ENCODE measurements at regions not wholly inside any gene's neighbourhood (a gene's known extent, or its start where the extent isn't known, plus 50 kb on each side); places are given as distances from the start of the nearest gene placed in this dataset.
"Not testable (repeated sequence)": the region's sequence is repeated elsewhere in the genome, so short reads cannot be mapped to it uniquely, and the experiment has no call there.

DNA sequence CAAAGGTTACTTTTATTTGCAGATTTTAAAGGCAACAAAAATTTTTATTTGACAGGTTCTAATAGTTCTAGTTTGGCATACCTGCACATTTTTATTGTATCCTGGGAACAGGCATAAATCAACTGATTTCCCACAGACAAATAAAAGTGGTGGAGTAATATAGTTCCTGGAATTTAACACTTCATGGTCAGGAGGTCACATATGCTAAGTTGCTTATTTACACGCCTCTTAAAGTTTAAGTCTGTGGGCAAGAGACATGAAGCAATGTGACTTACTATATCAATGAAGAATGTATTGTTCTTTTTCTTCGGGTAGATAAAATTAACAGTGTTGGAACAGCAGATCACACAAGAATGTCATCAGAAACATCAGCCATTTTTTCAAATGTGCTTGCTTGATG is 135.2 kb downstream of the SPDYE17 start:
- peaks cover 8 to 17% of the 10 kb centered on the region in 2 donors for H3K27me3 Mint-ChIP-seq
- H3K36me3 Mint-ChIP-seq; H3K27ac Mint-ChIP-seq; DNase-seq; H3K4me1 Mint-ChIP-seq; H3K9me3 Mint-ChIP-seq; H3K4me3 Mint-ChIP-seq; ATAC-seq (replicated peaks): not testable (repeated sequence)

DNA sequence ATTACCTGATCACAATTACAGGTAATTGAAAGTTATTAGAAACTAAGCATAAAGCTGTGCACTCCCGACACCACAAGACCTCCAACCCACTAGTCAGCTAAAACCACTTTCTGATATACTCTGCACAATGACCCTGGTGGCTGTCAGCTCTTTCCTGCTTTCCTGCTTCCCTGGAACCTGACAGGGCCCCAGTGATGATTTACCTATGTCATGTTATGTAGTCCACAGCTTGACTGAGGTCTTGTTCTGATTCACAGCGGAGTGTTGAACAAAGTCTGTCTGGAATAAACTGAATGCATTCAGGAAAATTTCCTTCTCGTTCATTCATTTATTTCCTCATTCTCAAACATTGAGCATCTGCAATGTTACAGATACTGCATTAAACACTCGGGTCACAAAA is 136.5 kb downstream of the SPDYE17 start:
- H3K4me1 Mint-ChIP-seq; H3K27ac Mint-ChIP-seq; DNase-seq; H3K4me3 Mint-ChIP-seq; H3K36me3 Mint-ChIP-seq; H3K9me3 Mint-ChIP-seq; H3K27me3 Mint-ChIP-seq; ATAC-seq (replicated peaks): not testable (repeated sequence)

DNA sequence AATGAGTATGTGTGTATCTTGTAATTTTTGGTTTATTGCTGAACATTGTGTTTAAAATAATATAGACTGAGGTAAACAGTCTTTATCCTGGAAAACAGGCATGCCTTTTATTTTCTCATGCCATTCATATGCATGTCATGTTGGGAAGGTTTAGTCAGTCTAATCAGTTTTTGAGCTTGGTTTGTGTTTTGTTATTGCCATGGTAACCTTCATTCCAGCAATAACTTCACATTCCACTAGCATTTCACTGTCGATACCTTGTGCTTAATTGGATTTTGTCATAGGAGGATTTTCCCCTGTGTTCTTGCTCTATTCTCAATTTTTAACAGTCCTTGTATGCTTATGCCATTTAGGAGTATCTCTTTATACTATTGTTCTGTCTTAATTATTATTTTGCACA is 140.4 kb downstream of the SPDYE17 start:
- ATAC-seq (replicated peaks); H3K4me1 Mint-ChIP-seq; H3K27me3 Mint-ChIP-seq; H3K36me3 Mint-ChIP-seq; H3K4me3 Mint-ChIP-seq; DNase-seq; H3K9me3 Mint-ChIP-seq; H3K27ac Mint-ChIP-seq: not testable (repeated sequence)

DNA sequence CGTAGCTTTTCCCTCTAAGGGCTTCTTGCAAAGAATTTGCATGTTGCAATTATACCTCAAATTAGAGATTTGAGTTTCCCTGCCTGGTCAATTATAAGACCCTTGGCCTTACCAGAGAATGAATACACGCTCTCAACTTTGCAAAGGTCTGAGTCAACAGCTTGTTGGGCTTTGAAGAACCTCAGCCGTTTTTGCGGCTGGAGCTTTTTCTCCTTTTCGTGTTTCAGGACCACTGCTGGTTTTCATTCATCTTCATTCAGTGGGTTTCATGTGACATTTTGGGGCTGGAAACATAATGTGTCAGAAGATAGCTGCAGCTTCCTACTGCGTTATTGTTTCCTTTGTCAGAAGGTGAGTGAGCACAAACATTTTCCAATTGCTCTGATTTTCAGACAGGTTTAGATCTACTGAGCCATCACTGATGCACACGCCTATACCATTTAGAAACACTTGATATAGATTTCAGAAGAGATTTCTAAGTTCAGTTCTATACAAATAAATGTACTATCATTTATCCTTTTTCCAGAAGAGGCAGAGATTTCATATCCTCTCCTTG is 152.3 kb downstream of the SPDYE17 start:
- H3K27me3 Mint-ChIP-seq; ATAC-seq (replicated peaks); H3K27ac Mint-ChIP-seq; H3K4me1 Mint-ChIP-seq; H3K9me3 Mint-ChIP-seq; H3K36me3 Mint-ChIP-seq; H3K4me3 Mint-ChIP-seq; DNase-seq: not testable (repeated sequence)

DNA sequence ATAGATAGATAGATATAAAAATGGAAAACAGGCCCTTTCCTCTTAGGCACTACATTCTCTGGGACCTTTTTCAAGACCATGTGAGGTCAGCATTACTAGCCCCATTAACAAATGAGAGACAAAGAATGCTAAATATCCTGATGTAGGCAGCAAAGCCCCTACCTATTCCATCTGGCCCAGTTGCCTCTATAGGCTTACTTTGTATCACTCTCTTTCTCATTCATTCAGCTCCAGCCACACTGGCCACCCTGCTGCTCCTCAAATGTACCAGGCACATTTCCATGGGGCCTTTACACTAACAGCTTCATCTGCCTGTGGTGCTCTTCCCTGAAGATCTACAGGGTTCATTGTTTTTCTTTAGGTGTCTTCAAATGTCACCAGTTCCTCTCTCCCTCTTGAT is 156.4 kb downstream of the SPDYE17 start:
- not testable (repeated sequence) for H3K4me1 Mint-ChIP-seq; DNase-seq; H3K36me3 Mint-ChIP-seq; H3K27me3 Mint-ChIP-seq; H3K4me3 Mint-ChIP-seq; ATAC-seq (replicated peaks); H3K27ac Mint-ChIP-seq; H3K9me3 Mint-ChIP-seq

DNA sequence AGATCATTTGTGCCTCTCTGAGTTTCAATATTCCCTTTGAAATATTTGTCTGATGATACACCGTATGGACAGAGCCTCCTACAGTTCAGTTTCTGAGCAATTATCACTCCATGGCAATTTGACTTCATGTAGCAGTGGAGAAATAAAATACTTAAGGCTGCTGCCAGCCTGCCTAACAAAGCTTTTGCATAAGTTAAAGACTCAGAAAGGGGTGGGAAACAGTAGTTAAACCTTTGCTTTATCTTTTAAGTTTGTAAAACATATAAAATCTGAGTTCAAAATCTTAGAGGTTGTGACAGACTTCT is 161.7 kb downstream of the SPDYE17 start:
- not testable (repeated sequence) for H3K4me3 Mint-ChIP-seq; ATAC-seq (replicated peaks); H3K36me3 Mint-ChIP-seq; H3K9me3 Mint-ChIP-seq; H3K27ac Mint-ChIP-seq; DNase-seq; H3K27me3 Mint-ChIP-seq; H3K4me1 Mint-ChIP-seq

DNA sequence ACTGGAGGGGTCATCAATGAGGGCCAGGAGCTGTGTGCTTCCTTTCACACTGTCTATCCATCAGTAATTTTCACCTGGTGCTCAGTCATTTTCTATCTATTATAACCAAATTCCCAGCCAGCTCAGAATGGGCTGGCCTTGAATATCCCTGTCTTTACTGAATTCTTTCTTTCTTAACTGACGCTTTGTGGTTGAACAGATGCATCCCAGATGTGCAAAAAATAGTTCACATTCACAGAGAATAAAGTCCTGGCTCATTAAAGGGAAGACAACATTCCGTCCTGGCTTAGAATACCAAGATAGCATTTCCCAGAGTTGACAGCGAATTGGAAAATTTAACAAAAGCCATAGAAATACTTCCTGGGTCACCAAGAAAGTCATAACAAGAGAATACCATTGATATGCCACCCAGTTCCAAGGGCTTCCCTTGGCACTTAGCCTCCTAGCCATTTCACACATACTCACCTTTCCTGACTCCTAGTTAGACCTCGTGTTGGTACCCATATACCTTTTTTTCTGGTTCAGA is 164.7 kb downstream of the SPDYE17 start:
- H3K36me3 Mint-ChIP-seq; H3K4me1 Mint-ChIP-seq; H3K4me3 Mint-ChIP-seq; H3K27me3 Mint-ChIP-seq; H3K27ac Mint-ChIP-seq; DNase-seq; H3K9me3 Mint-ChIP-seq; ATAC-seq (replicated peaks): not testable (repeated sequence)

DNA sequence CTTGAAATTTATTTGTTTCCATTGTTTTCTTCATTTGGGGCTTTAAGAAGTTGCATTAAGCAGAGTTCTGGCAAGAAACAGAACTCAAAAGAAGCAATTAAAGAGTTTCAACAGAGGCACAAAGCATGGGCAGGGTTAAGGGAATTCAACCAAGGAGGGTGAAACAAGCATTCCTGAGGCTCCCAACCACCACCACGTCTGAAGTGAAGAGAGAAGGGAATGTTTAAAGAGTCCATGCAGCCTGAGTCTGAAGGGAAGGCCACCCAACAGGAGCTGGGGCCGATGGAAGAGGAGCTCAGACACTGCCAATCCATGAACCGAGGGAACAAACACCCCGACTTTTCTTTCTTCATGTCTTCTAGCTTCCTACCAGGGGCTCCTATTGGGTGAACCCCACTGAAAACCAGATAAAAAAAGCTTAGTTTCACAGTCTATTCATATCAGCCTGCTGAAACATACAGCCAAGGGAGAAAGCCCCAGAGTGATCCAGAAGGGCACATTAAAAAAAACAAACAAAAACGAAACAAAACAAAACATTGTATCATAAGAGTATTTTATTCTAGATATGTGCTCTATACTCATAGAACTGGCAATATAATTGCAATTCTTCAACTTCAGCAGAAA is 168.9 kb downstream of the SPDYE17 start:
- H3K36me3 Mint-ChIP-seq, DNase-seq: not testable (repeated sequence)

DNA sequence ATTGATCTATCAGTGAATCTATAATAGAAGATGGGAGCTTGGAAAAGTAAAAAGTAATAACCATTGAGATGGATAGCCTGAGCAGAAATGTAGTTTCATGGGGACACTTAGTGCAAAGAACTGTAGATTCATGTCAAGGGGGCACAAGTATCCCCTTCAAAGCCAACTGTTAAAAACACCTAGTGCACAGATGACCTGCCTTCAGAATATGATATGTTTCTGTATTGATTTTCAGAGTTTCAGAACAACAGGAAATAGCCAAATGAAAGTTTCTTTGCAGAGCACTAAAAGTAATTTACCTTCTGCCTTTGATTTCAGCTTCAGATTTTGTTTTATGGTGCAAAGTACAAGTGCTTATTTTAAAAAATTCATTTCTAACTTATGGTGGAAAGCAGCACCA is 169.9 kb downstream of the SPDYE17 start:
- ATAC-seq (replicated peaks); DNase-seq; H3K4me1 Mint-ChIP-seq; H3K9me3 Mint-ChIP-seq; H3K27ac Mint-ChIP-seq; H3K36me3 Mint-ChIP-seq; H3K27me3 Mint-ChIP-seq; H3K4me3 Mint-ChIP-seq: not testable (repeated sequence)

More for the DNA sequence above, 168.9 kb downstream of the SPDYE17 start:
- H3K9me3 Mint-ChIP-seq; H3K27me3 Mint-ChIP-seq; H3K4me3 Mint-ChIP-seq; H3K4me1 Mint-ChIP-seq; H3K27ac Mint-ChIP-seq; ATAC-seq (replicated peaks): not testable (repeated sequence)

DNA sequence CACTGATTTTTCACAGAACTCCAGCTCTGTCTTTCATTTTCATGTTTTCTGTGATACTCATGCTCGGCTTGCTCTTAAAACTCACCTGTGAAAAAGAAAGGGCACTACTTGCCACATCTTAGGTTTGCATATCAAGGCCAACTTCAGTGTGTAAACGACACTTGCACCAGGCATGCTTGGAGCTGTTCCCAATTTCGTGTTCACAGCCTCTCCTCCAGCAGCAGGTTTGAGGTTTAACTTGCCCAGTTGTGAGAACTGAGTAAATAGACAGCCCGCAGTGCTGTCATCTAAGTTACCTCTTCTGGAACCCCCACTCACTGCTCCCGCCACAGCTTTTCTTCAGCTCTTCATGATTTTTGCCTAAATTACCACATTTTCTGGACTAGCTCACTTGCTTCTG is 172.2 kb downstream of the SPDYE17 start:
- H3K9me3 Mint-ChIP-seq; H3K4me3 Mint-ChIP-seq; DNase-seq; H3K36me3 Mint-ChIP-seq; H3K27me3 Mint-ChIP-seq; H3K27ac Mint-ChIP-seq; H3K4me1 Mint-ChIP-seq; ATAC-seq (replicated peaks): not testable (repeated sequence)

DNA sequence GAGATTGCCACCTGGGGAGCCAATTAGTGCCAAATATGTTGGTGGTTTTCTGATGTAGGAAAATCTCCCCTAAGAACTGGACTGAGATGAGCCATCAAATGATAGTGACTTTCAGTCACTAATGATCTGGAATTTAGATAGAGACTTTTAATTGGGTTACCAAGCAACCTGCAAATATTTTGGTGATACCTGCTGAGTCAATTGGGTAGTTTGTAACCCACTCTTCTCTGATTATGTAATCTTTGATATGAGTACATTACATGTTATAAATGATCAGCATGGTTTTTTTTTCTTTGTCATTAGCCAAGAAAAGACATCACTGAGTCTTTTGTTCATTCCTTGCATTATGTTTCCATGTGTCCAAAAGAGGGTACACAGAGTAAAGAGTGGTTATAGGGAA is 177.5 kb downstream of the SPDYE17 start:
- not testable (repeated sequence) for DNase-seq; H3K4me3 Mint-ChIP-seq; H3K36me3 Mint-ChIP-seq; ATAC-seq (replicated peaks); H3K27me3 Mint-ChIP-seq; H3K4me1 Mint-ChIP-seq; H3K27ac Mint-ChIP-seq; H3K9me3 Mint-ChIP-seq

DNA sequence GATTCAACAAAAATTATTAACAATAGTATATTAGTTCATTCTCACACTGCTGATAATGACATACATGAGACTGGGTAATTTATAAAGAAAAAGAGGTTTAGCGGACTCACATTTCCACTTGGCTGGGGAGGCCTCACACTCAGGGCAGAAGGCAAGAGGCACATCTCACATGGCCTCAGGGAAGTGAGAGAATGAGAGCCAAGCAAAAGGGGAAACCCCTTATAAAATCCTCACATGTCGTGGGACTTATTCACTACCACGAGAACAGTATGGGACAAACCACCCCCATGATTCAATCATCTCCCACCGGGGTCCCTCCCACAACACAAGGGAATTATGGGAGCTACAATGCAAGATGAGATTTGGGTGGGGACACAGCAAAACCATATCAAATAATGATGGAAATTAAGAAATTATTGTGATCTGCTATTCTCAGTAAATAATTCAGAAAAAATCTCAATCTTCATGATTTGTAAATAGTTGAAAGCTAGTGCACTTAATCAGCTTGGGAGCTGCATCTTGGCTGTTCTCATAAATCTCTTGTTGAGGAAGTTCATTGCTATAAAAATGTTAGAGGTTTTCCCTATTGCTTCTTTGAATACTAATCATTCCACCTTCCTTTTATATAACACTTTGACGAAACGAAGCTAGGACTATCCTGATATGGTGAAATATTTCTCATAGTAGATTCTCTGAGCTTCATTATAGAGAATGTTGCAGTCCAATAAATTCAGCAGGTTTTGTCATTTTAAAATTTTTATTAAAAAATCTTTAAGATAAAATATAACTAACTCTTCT is 179.2 kb downstream of the SPDYE17 start:
- not testable (repeated sequence) for H3K4me3 Mint-ChIP-seq, H3K9me3 Mint-ChIP-seq

DNA sequence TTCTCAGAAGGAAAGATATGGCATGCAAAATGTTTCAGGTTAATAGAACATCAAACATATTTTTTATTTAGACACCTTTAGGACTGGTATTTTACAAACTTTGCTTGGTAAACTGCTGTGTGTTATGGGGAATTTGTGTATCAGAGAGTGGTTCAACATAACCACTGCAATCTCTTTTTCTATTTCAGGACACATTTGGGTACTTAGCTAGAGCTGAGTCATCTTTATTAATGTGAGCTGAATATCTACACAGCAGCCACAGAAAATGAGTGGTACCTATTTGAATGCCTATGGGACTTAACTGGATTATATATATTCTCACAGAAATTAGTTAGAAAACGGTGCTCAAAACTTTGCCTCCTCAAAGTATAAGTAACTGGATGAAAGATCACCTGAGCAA is 179.8 kb downstream of the SPDYE17 start:
- H3K27ac Mint-ChIP-seq; H3K9me3 Mint-ChIP-seq; H3K36me3 Mint-ChIP-seq; H3K4me3 Mint-ChIP-seq; ATAC-seq (replicated peaks); H3K27me3 Mint-ChIP-seq; DNase-seq; H3K4me1 Mint-ChIP-seq: not testable (repeated sequence)

More for the DNA sequence above, 179.2 kb downstream of the SPDYE17 start:
- H3K36me3 Mint-ChIP-seq, H3K4me1 Mint-ChIP-seq, H3K27ac Mint-ChIP-seq, H3K27me3 Mint-ChIP-seq, DNase-seq: not testable (repeated sequence)
- ATAC-seq (replicated peaks), result peak; percentile 52 to 60

DNA sequence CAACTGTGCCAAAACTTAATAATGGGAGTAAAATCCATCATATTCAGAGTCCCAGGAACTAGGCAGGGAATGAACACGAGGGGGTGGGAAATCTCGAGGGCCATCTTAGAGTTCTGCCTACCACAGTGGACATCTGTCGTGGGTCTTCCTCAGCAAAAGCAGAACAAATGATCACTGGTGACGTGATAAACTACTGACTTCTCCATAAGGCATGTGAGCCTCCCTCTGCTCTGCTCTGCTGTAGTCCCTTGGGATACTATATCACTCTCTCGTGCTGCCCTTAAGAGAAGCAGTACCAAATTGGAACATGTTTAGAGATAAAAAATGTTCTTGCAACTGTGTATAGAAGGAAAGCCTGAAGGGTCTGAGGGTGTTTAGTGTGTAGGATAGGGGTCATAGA is 180.5 kb downstream of the SPDYE17 start:
- not testable (repeated sequence) for H3K27ac Mint-ChIP-seq, H3K4me3 Mint-ChIP-seq, H3K4me1 Mint-ChIP-seq

DNA sequence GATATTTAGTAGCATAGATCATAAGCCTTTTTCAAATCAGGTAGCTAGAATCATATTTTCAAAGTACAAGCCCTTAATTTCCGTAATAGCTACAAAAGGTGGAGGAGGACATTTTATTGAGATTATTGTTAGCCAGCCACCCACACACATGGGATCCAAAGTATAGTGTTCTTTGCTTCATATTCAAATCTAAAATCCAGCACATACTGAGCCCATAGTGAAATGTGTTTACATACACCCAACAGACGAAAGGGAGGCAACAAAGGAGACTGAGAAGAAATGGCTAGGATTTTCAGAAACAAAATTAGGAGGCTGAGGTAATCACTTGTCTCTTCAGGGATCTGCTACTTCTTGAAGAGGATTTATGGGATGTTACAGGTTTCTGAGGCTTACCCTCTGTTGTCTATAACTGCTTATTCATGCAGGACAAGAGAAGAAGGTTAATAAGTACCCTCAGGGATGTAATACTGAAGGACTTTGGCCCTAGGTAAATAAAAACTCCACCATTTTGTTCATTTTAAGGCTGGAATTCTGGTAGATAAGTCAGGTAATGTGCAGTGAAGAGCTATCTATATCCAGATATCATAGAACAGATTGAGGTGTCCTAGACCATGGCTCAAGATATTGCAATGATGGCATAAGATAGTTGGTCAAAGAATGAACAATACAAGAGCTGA is 182.1 kb downstream of the SPDYE17 start:
- not testable (repeated sequence) for ATAC-seq (replicated peaks); H3K4me3 Mint-ChIP-seq; H3K27ac Mint-ChIP-seq; H3K4me1 Mint-ChIP-seq; H3K9me3 Mint-ChIP-seq; DNase-seq; H3K36me3 Mint-ChIP-seq; H3K27me3 Mint-ChIP-seq

More for the DNA sequence above, 180.5 kb downstream of the SPDYE17 start:
- ATAC-seq (replicated peaks); H3K27me3 Mint-ChIP-seq; DNase-seq; H3K36me3 Mint-ChIP-seq; H3K9me3 Mint-ChIP-seq: not testable (repeated sequence)

All from stimulated activated naive B cell treated with anti-CD40 and anti-IgM and Interleukin-4, amounts not matched to agents 10 μg/mL and 1 μg/mL and 100 μg/mL, for 72 hours (primary cell).